Nephron progenitor cell (in vitro differentiated cells): ENCODE measurements at regions not wholly inside any gene's neighbourhood (a gene's known extent, or its start where the extent isn't known, plus 50 kb on each side); places are given as distances from the start of the nearest gene placed in this dataset.

Experiments used
- DNase-seq: peaks from one replicate; pipeline ENCODE4 v3.0.0; 2021
- H3K27ac Mint-ChIP-seq: 2 replicates; pipeline ENCODE4 v1.8.0; 2021; ENCODE audit warnings: mild to moderate bottlenecking, moderate library complexity, mixed read lengths
- H3K27me3 Mint-ChIP-seq: 2 replicates; pipeline ENCODE4 v1.8.0; 2021; ENCODE audit warnings: mild to moderate bottlenecking, low read depth, mixed read lengths; ENCODE audit not compliant: poor library complexity
- H3K36me3 Mint-ChIP-seq: 2 replicates; pipeline ENCODE4 v1.8.0; 2021; ENCODE audit warnings: low read depth, mixed read lengths
- H3K4me1 Mint-ChIP-seq: 2 replicates; pipeline ENCODE4 v1.8.0; 2021; ENCODE audit warnings: mixed read lengths
- H3K4me3 Mint-ChIP-seq: 2 replicates; pipeline ENCODE4 v1.8.0; 2021; ENCODE audit warnings: mild to moderate bottlenecking, moderate library complexity, mixed read lengths
- H3K9me3 Mint-ChIP-seq: 2 replicates; pipeline ENCODE4 v1.8.0; 2021; ENCODE audit warnings: mild to moderate bottlenecking, moderate library complexity, mixed read lengths
- CTCF ChIP-seq: fragments of 200-600 bp; sonication (generic); IDR thresholded peaks from 2 replicates; pipeline ENCODE4 v1.5.0; 2021; ENCODE audit warnings: antibody characterized with exemption

GRCh38 chr7:92967238-92967637, 130.9 kb upstream of the CDK6 start:
- Mint-ChIP-seq H3K27me3 (peaks cover 3% of the 10 kb centered on the region), H3K4me1 (no peaks in the 10 kb centered on the region), H3K9me3 (no peaks in the 10 kb centered on the region), H3K36me3 (no peaks in the 10 kb centered on the region), H3K27ac (no peak overlapping the region), H3K4me3 (no peak overlapping the region)
- TF ChIP-seq CTCF: no peak
- DNase-seq: no peak

- Mint-ChIP-seq H3K27ac (no peak overlapping the region), H3K27me3 (peaks cover 3% of the 10 kb centered on the region), H3K9me3 (peaks cover 15% of the 10 kb centered on the region), H3K4me3 (no peak overlapping the region), H3K4me1 (no peaks in the 10 kb centered on the region), H3K36me3 (no peaks in the 10 kb centered on the region)
- DNase-seq: no peak
- TF ChIP-seq CTCF: no peak
Observed at GRCh38 chr7:92964141-92964540, 127.8 kb upstream of the CDK6 start.

- Mint-ChIP-seq H3K4me1 (no peaks in the 10 kb centered on the region), H3K9me3 (peaks cover 20% of the 10 kb centered on the region), H3K27ac (no peak overlapping the region)
Observed at GRCh38 chr7:92963566-92963965, 127.2 kb upstream of the CDK6 start.

GRCh38 chr7:92961961-92962360, 125.6 kb upstream of the CDK6 start:
- Mint-ChIP-seq H3K4me3 (no peak overlapping the region), H3K9me3 (peaks cover 35% of the 10 kb centered on the region), H3K27me3 (peaks cover 3% of the 10 kb centered on the region), H3K4me1 (no peaks in the 10 kb centered on the region), H3K27ac (no peak overlapping the region), H3K36me3 (no peaks in the 10 kb centered on the region)
- no peak for DNase-seq
- TF ChIP-seq CTCF: no peak

More at GRCh38 chr7:92963566-92963965, 127.2 kb upstream of the CDK6 start:
- H3K4me3 Mint-ChIP-seq: no peak overlapping the region
- H3K27me3 Mint-ChIP-seq: no peaks in the 10 kb centered on the region
- TF ChIP-seq CTCF: no peak
- DNase-seq: no peak
- no peaks in the 10 kb centered on the region for H3K36me3 Mint-ChIP-seq

GRCh38 chr7:92956575-92956974, 120.2 kb upstream of the CDK6 start:
- Mint-ChIP-seq H3K27me3 (peaks cover 3% of the 10 kb centered on the region), H3K9me3 (peaks cover 55% of the 10 kb centered on the region), H3K4me3 (no peak overlapping the region), H3K4me1 (peaks cover 6% of the 10 kb centered on the region), H3K27ac (no peak overlapping the region), H3K36me3 (peaks cover 9% of the 10 kb centered on the region)
- no peak for DNase-seq
- TF ChIP-seq CTCF: no peak

GRCh38 chr7:92955081-92955480, 118.7 kb upstream of the CDK6 start:
- peaks cover 9% of the 10 kb centered on the region for H3K36me3 Mint-ChIP-seq
- peaks cover 48% of the 10 kb centered on the region for H3K9me3 Mint-ChIP-seq
- H3K4me1 Mint-ChIP-seq: peaks cover 6% of the 10 kb centered on the region
- TF ChIP-seq CTCF: no peak
- H3K4me3 Mint-ChIP-seq: no peak overlapping the region
- no peak for DNase-seq
- no peak overlapping the region for H3K27ac Mint-ChIP-seq
- peaks cover 3% of the 10 kb centered on the region for H3K27me3 Mint-ChIP-seq
